CD4-positive, CD25-positive, alpha-beta regulatory T cell (primary cell): ENCODE measurements at regions not wholly inside any gene's neighbourhood (a gene's known extent, or its start where the extent isn't known, plus 50 kb on each side); places are given as distances from the start of the nearest gene placed in this dataset.
"Not testable (repeated sequence)": the region's sequence is repeated elsewhere in the genome, so short reads cannot be mapped to it uniquely, and the experiment has no call there.

Source experiments
- ATAC-seq, 2 donors: fragments of 150-1000 bp; cut with Tn5 transposase; one replicate each; pipeline ENCODE4 v1.10.0; 2021; ENCODE audit warnings: low read depth in 2 of 2, moderate number of reproducible peaks in 2 of 2, moderate library complexity in 1 of 2
- DNase-seq, 3 donors: peaks; one replicate each; pipeline versions ENCODE4 v3.0.0 to v3.0.0-alpha.2; 2012 to 2022; ENCODE audit warnings: mixed read lengths in 1 of 3
- H3K27ac ChIP-seq: one replicate; pipeline ENCODE4 v1.7.0; 2013; ENCODE audit warnings: mild to moderate bottlenecking, low read length; ENCODE audit not compliant: insufficient read depth, poor library complexity, severe bottlenecking
- H3K27me3 ChIP-seq: one replicate; pipeline ENCODE4 v1.7.0; 2013; ENCODE audit warnings: low read length; ENCODE audit not compliant: control insufficient read depth, insufficient read depth
- H3K36me3 ChIP-seq: one replicate; pipeline ENCODE4 v1.7.0; 2013; ENCODE audit warnings: mild to moderate bottlenecking, low read length, moderate library complexity; ENCODE audit not compliant: control insufficient read depth, insufficient read depth
- H3K4me1 ChIP-seq: 2 replicates; pipeline ENCODE4 v1.7.0; 2013; ENCODE audit warnings: mild to moderate bottlenecking, low read length; ENCODE audit not compliant: insufficient read depth, control insufficient read depth, poor library complexity, severe bottlenecking
- H3K4me3 ChIP-seq: one replicate; pipeline ENCODE4 v1.7.0; 2013; ENCODE audit warnings: low read depth, mild to moderate bottlenecking, low read length, moderate library complexity
- H3K9me3 ChIP-seq, 2 experiments: 1 replicate in 1 of 2; 2 replicates in 1 of 2; pipeline ENCODE4 v1.7.0; 2013; ENCODE audit warnings: low read length in 2 of 2, mild to moderate bottlenecking in 1 of 2, moderate library complexity in 1 of 2; ENCODE audit not compliant: control insufficient read depth in 2 of 2
- H3K27ac Mint-ChIP-seq, 3 donors: one replicate each; pipeline ENCODE4 v1.8.0; 2020 to 2022; ENCODE audit warnings: mild to moderate bottlenecking in 3 of 3, mixed read lengths in 3 of 3, moderate library complexity in 2 of 3
- H3K27me3 Mint-ChIP-seq: one replicate; pipeline ENCODE4 v1.8.0; 2022; ENCODE audit warnings: mild to moderate bottlenecking, mixed read lengths
- H3K36me3 Mint-ChIP-seq: one replicate; pipeline ENCODE4 v1.8.0; 2020; ENCODE audit warnings: mixed read lengths
- H3K4me1 Mint-ChIP-seq, 4 donors: one replicate each; pipeline ENCODE4 v1.8.0; 2020 to 2022; ENCODE audit warnings: mixed read lengths in 4 of 4, mild to moderate bottlenecking in 1 of 4
- H3K4me3 Mint-ChIP-seq, 4 donors: one replicate each; pipeline ENCODE4 v1.8.0; 2020 to 2022; ENCODE audit warnings: mild to moderate bottlenecking in 4 of 4, mixed read lengths in 4 of 4, moderate library complexity in 3 of 4
- H3K9me3 Mint-ChIP-seq, 7 donors: one replicate each; pipeline ENCODE4 v1.8.0; 2020 to 2022; ENCODE audit warnings: mixed read lengths in 7 of 7, mild to moderate bottlenecking in 3 of 7, moderate library complexity in 2 of 7

- Histone ChIP-seq H3K36me3 (no peaks in the 10 kb centered on the region), H3K4me1 (no peaks in the 10 kb centered on the region), H3K9me3 (no peaks in the 10 kb centered on the region), H3K27ac (no peak overlapping the region), H3K4me3 (no peak overlapping the region), H3K27me3 (no peaks in the 10 kb centered on the region)
- ATAC-seq, result no peak
- Mint-ChIP-seq H3K27ac (no peak overlapping the region), H3K4me1 (no peaks in the 10 kb centered on the region), H3K4me3 (no peak overlapping the region), H3K36me3 (no peaks in the 10 kb centered on the region), H3K27me3 (no peaks in the 10 kb centered on the region), H3K9me3 (peaks cover 0 to 8% (median 0%) of the 10 kb centered on the region in 7 donors)
- DNase-seq, result no peak
Observed at GRCh38 chr7:110541962-110542361, 549.0 kb upstream of the LRRN3 start.

- Mint-ChIP-seq H3K4me1 (no peaks in the 10 kb centered on the region), H3K4me3 (no peak overlapping the region), H3K27me3 (no peaks in the 10 kb centered on the region), H3K36me3 (no peaks in the 10 kb centered on the region), H3K27ac (no peak overlapping the region), H3K9me3 (peaks cover 0 to 17% (median 0%) of the 10 kb centered on the region in 7 donors)
- Histone ChIP-seq H3K27ac (no peak overlapping the region), H3K36me3 (no peaks in the 10 kb centered on the region), H3K9me3 (no peaks in the 10 kb centered on the region), H3K27me3 (no peaks in the 10 kb centered on the region), H3K4me3 (no peak overlapping the region), H3K4me1 (no peaks in the 10 kb centered on the region)
- DNase-seq (no peak), ATAC-seq (no peak)
Observed at GRCh38 chr7:110544194-110544593, 546.7 kb upstream of the LRRN3 start.

DNA sequence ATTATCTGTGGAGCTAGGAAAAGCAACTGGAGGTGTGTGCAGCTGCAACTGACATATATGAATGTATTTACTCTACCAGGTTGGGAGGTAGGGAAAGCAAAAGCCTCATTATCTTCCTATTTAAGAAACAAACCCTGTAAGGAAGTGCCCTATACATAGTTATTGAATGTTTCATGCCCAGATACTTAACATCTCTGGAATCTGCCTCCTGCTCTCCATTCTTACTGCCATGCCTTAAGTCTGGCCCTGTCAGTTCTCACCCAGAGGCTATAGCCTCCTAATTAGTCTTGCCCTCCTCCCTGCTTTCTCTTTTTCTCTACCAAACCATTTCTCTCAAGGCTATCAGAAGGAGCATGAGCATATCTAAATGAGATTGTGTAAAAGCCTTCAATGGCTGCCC lies 542.6 kb upstream of the LRRN3 start:
- no peak overlapping the region for H3K4me3 Mint-ChIP-seq
- ATAC-seq, result no peak

DNA sequence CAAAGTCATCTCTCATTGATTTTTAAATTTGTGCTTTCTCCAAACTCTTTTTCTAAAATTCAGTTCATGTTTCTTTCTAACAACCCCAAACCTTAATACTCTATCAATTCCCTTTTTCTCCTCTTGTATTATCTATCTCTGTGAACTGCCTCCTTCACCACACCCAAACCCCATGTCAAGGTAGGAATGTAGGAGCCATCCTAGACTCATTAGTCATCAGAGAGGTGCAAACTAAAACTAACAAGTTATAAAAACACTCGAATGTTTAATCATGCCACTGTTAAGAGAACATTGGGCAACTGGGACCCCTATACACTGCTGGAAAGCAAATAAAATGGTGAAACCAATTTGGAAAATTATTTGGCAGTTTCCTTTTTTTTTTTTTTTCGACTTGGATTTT lies 533.8 kb upstream of the LRRN3 start:
- H3K4me3 Mint-ChIP-seq, result no peak overlapping the region
- no peaks in the 10 kb centered on the region for H3K4me1 Mint-ChIP-seq
- ATAC-seq, result no peak
- H3K27ac ChIP-seq, result no peak overlapping the region
- peaks cover 0 to 10% (median 6%) of the 10 kb centered on the region in 7 donors for H3K9me3 Mint-ChIP-seq
- no peak for DNase-seq
- H3K4me1 ChIP-seq, result no peaks in the 10 kb centered on the region
- H3K27ac Mint-ChIP-seq, result no peak overlapping the region
- H3K4me3 ChIP-seq, result no peak overlapping the region
- H3K27me3 ChIP-seq, result no peaks in the 10 kb centered on the region
- H3K27me3 Mint-ChIP-seq, result no peaks in the 10 kb centered on the region
- H3K36me3 Mint-ChIP-seq, result no peaks in the 10 kb centered on the region
- H3K36me3 ChIP-seq, result no peaks in the 10 kb centered on the region
- H3K9me3 ChIP-seq, result no peaks in the 10 kb centered on the region

More for the DNA sequence above, 542.6 kb upstream of the LRRN3 start:
- H3K27me3 ChIP-seq, result no peaks in the 10 kb centered on the region
- H3K27ac ChIP-seq, result no peak overlapping the region
- Mint-ChIP-seq H3K9me3 (peaks cover under 1 to 18% (median 12%) of the 10 kb centered on the region in 7 donors), H3K36me3 (no peaks in the 10 kb centered on the region), H3K27me3 (no peaks in the 10 kb centered on the region), H3K4me1 (no peaks in the 10 kb centered on the region), H3K27ac (no peak overlapping the region)
- no peak for DNase-seq
- H3K36me3 ChIP-seq, result no peaks in the 10 kb centered on the region
- H3K4me3 ChIP-seq, result no peak overlapping the region
- peaks cover 0 to 6% of the 10 kb centered on the region in 2 experiments for H3K9me3 ChIP-seq
- no peaks in the 10 kb centered on the region for H3K4me1 ChIP-seq

GRCh38 chr7:110563286-110563685 lies 527.6 kb upstream of the LRRN3 start:
- H3K27ac Mint-ChIP-seq, H3K27me3 ChIP-seq, H3K4me1 Mint-ChIP-seq, H3K9me3 Mint-ChIP-seq, DNase-seq, ATAC-seq, H3K4me3 ChIP-seq, H3K36me3 Mint-ChIP-seq, H3K9me3 ChIP-seq, H3K4me3 Mint-ChIP-seq, H3K27me3 Mint-ChIP-seq, H3K27ac ChIP-seq, H3K4me1 ChIP-seq, H3K36me3 ChIP-seq: not testable (repeated sequence)

GRCh38 chr7:110564246-110564645 lies 526.7 kb upstream of the LRRN3 start:
- no peak overlapping the region for H3K27ac Mint-ChIP-seq
- no peaks in the 10 kb centered on the region for H3K4me1 ChIP-seq
- ATAC-seq, result no peak
- no peak for DNase-seq
- H3K27ac ChIP-seq, result no peak overlapping the region
- no peaks in the 10 kb centered on the region for H3K36me3 Mint-ChIP-seq
- peaks cover 0 to 7% (median 0%) of the 10 kb centered on the region in 7 donors for H3K9me3 Mint-ChIP-seq
- no peak overlapping the region for H3K4me3 Mint-ChIP-seq
- no peaks in the 10 kb centered on the region for H3K4me1 Mint-ChIP-seq
- no peaks in the 10 kb centered on the region for H3K36me3 ChIP-seq
- no peaks in the 10 kb centered on the region for H3K27me3 Mint-ChIP-seq
- no peaks in the 10 kb centered on the region for H3K9me3 ChIP-seq
- H3K27me3 ChIP-seq, result no peaks in the 10 kb centered on the region
- no peak overlapping the region for H3K4me3 ChIP-seq

DNA sequence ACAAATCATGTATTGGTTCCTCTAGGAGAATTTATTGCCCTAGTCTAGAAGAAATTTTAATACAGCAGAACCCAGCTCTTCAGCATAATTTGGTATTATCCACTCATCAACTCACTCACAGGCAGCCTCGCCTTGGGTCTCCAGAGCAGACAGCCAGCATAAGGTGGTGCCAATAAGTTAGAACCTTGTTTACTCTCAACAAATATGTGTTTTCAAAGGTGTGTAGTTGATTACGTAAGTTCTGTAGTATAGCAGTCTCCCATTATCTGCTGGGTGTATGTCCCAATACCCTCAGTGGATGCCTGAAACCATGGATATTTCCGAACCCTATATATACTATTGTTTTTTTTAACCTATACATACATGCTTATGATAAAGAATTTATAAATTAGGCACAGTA lies 522.5 kb upstream of the LRRN3 start:
- Mint-ChIP-seq H3K27ac (no peak overlapping the region), H3K27me3 (no peaks in the 10 kb centered on the region), H3K4me3 (no peak overlapping the region), H3K9me3 (peaks cover 0 to 3% (median 2%) of the 10 kb centered on the region in 7 donors), H3K36me3 (no peaks in the 10 kb centered on the region), H3K4me1 (no peaks in the 10 kb centered on the region)
- Histone ChIP-seq H3K9me3 (no peaks in the 10 kb centered on the region), H3K4me3 (no peak overlapping the region), H3K36me3 (no peaks in the 10 kb centered on the region), H3K27ac (no peak overlapping the region), H3K27me3 (no peaks in the 10 kb centered on the region), H3K4me1 (no peaks in the 10 kb centered on the region)
- no peak for ATAC-seq
- DNase-seq, result no peak

DNA sequence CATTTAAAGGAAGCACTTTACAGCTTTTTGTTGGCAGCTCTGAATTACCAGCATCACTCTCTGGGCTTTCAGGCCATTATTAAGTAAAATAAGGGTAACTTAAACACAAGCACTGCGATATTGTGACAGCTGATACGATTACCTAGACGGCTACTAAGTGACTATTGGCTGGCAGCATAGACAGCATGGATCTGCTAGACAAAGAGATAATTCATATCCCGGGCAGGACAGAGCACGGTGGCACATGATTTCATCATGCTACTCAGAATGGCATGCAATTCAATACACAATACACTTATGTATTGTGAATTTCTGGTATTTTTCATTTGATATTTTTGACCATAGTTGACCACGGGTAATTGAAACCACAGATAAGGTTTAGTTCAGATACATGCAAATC lies 522.0 kb upstream of the LRRN3 start:
- no peaks in the 10 kb centered on the region for H3K36me3 Mint-ChIP-seq
- H3K4me1 ChIP-seq, result no peaks in the 10 kb centered on the region
- DNase-seq (no peak), ATAC-seq (no peak)
- H3K4me3 Mint-ChIP-seq, result no peak overlapping the region
- no peak overlapping the region for H3K27ac ChIP-seq
- H3K27ac Mint-ChIP-seq, result no peak overlapping the region
- H3K27me3 ChIP-seq, result no peaks in the 10 kb centered on the region
- no peak overlapping the region for H3K4me3 ChIP-seq
- no peaks in the 10 kb centered on the region for H3K4me1 Mint-ChIP-seq
- H3K9me3 Mint-ChIP-seq, result peaks cover 0 to 2% (median 0%) of the 10 kb centered on the region in 7 donors
- H3K36me3 ChIP-seq, result no peaks in the 10 kb centered on the region
- no peaks in the 10 kb centered on the region for H3K27me3 Mint-ChIP-seq
- no peaks in the 10 kb centered on the region for H3K9me3 ChIP-seq
